ENCODE measurements at regions not wholly inside any gene's neighbourhood (a gene's known extent, or its start where the extent isn't known, plus 50 kb on each side); places are given as distances from the start of the nearest gene placed in this dataset.

DNA sequence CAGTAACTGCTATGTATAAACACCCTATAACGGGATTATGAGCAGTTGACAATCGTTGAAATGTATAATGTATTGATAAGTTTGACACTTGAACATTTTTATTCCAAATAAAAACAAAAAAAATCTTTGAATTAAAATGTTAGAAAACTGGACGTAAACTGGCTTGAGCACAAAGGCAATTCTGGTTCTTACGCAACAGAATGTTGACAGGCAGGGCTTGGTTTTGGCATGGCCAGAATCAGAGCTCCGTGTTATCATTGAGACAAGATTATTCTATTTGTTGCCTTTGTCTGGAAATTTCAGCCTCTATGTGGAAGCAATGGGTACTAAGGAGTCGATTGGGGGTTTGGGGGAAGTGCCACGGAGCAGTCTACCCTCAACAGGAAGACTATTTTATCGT lies 1028.6 kb upstream of the ZEB2 start:
- TF ChIP-seq, protein P1, sequence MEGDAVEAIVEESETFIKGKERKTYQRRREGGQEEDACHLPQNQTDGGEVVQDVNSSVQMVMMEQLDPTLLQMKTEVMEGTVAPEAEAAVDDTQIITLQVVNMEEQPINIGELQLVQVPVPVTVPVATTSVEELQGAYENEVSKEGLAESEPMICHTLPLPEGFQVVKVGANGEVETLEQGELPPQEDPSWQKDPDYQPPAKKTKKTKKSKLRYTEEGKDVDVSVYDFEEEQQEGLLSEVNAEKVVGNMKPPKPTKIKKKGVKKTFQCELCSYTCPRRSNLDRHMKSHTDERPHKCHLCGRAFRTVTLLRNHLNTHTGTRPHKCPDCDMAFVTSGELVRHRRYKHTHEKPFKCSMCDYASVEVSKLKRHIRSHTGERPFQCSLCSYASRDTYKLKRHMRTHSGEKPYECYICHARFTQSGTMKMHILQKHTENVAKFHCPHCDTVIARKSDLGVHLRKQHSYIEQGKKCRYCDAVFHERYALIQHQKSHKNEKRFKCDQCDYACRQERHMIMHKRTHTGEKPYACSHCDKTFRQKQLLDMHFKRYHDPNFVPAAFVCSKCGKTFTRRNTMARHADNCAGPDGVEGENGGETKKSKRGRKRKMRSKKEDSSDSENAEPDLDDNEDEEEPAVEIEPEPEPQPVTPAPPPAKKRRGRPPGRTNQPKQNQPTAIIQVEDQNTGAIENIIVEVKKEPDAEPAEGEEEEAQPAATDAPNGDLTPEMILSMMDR (IDR thresholded peaks at IDR 0.05; ENCODE audit: insufficient read depth, low read depth, low read length), result no peak
- no peak for TF ChIP-seq EZH2 (IDR thresholded peaks at IDR 0.05; ENCODE audit: insufficient read depth, low read length)

All from astrocyte (in vitro differentiated cells and primary cell).